ENCODE measurements at regions not wholly inside any gene's neighbourhood (a gene's known extent, or its start where the extent isn't known, plus 50 kb on each side); places are given as distances from the start of the nearest gene placed in this dataset.

DNA sequence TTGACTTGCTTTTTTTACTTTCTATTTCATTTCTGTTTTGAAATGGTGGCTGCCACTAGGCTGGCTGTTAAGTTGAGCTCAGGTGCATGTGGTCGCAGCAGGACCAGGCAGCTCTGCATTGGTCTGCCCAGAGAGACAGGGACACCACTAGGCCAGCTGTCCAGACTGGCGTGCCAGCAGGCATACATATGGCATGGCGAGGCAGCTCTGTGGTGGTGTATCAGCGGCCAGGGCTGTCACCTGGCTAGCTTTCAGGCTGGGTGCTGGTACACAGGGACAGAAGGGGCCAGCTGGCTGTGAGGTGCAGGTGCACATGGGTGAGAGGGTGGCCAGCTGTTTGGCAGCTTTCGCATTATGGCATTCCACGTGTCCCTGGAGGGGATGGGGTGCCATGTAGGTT, 654.0 kb upstream of the ACO1 start (continued):
- no peak for TF ChIP-seq RXRA (IDR thresholded peaks at IDR 0.05; ENCODE audit: insufficient read depth, low read depth, low read length)
- TF ChIP-seq SP1 (IDR thresholded peaks at IDR 0.05; ENCODE audit: low read depth, low read length): no peak
- TF ChIP-seq, protein P1, sequence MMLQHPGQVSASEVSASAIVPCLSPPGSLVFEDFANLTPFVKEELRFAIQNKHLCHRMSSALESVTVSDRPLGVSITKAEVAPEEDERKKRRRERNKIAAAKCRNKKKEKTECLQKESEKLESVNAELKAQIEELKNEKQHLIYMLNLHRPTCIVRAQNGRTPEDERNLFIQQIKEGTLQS (IDR thresholded peaks at IDR 0.05; ENCODE audit: insufficient read depth, low read depth, low read length): no peak
- no peak for TF ChIP-seq RNF2 (IDR thresholded peaks at IDR 0.05; ENCODE audit: borderline replicate concordance, low read depth, low read length, missing control alignments, poor library complexity, severe bottlenecking)
- TF ChIP-seq POLR2A (IDR thresholded peaks at IDR 0.05; ENCODE audit: control extremely low read depth in 1 of 2, low read depth in 2 of 2, low read length in 2 of 2): no peak
- TF ChIP-seq GABPA (IDR thresholded peaks at IDR 0.05; ENCODE audit: borderline replicate concordance, insufficient read depth, low read length): no peak
- TF ChIP-seq BACH1 (IDR thresholded peaks at IDR 0.05; ENCODE audit: low read length): no peak
- TF ChIP-seq, protein P2, sequence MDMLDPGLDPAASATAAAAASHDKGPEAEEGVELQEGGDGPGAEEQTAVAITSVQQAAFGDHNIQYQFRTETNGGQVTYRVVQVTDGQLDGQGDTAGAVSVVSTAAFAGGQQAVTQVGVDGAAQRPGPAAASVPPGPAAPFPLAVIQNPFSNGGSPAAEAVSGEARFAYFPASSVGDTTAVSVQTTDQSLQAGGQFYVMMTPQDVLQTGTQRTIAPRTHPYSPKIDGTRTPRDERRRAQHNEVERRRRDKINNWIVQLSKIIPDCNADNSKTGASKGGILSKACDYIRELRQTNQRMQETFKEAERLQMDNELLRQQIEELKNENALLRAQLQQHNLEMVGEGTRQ (IDR thresholded peaks at IDR 0.05; ENCODE audit: low read length): no peak
- no peak for TF ChIP-seq CHD1 (IDR thresholded peaks at IDR 0.05; ENCODE audit: low read depth, low read length)
- no peak for TF ChIP-seq SIN3A (conservative IDR thresholded peaks at IDR 0.05 in 1 of 2, IDR thresholded peaks at IDR 0.05 in 1 of 2; ENCODE audit: low read depth in 1 of 2, low read length in 2 of 2)
- TF ChIP-seq POLR2AphosphoS5 (IDR thresholded peaks at IDR 0.05; ENCODE audit: low read depth, low read length): no peak
- TF ChIP-seq RBBP5 (IDR thresholded peaks at IDR 0.05; ENCODE audit: borderline replicate concordance, low read depth, low read length): no peak
